ENCODE measurements at regions not wholly inside any gene's neighbourhood (a gene's known extent, or its start where the extent isn't known, plus 50 kb on each side); places are given as distances from the start of the nearest gene placed in this dataset.

GRCh38 chr3:193008654-193009053 is 91.0 kb upstream of the MB21D2 start:
- Mint-ChIP-seq H3K36me3 (ENCODE audit: unreplicated experiment) (no peaks in the 10 kb centered on the region), H3K9me3 (ENCODE audit: unreplicated experiment) (peaks cover 15% of the 10 kb centered on the region), H3K4me3 (ENCODE audit: unreplicated experiment) (no peak overlapping the region), H3K27ac (ENCODE audit: unreplicated experiment) (no peak overlapping the region), H3K4me1 (ENCODE audit: unreplicated experiment) (no peaks in the 10 kb centered on the region), H3K27me3 (ENCODE audit: unreplicated experiment) (peaks cover 25% of the 10 kb centered on the region)
- DNase-seq (ENCODE audit: extremely low spot score, unreplicated experiment), result no peak
- TF ChIP-seq CTCF (IDR thresholded peaks at IDR 0.05), result no peak

- peaks cover 15% of the 10 kb centered on the region for H3K9me3 Mint-ChIP-seq (ENCODE audit: unreplicated experiment)
- peaks cover 30% of the 10 kb centered on the region for H3K27me3 Mint-ChIP-seq (ENCODE audit: unreplicated experiment)
- no peak for DNase-seq (ENCODE audit: extremely low spot score, unreplicated experiment)
- no peaks in the 10 kb centered on the region for H3K36me3 Mint-ChIP-seq (ENCODE audit: unreplicated experiment)
- H3K27ac Mint-ChIP-seq (ENCODE audit: unreplicated experiment), result no peak overlapping the region
- H3K4me1 Mint-ChIP-seq (ENCODE audit: unreplicated experiment), result no peaks in the 10 kb centered on the region
- TF ChIP-seq CTCF (IDR thresholded peaks at IDR 0.05), result no peak
- no peak overlapping the region for H3K4me3 Mint-ChIP-seq (ENCODE audit: unreplicated experiment)
Observed at GRCh38 chr3:193010191-193010590, 92.5 kb upstream of the MB21D2 start.

GRCh38 chr3:193011958-193012357 is 94.3 kb upstream of the MB21D2 start:
- Mint-ChIP-seq H3K4me3 (ENCODE audit: unreplicated experiment) (no peak overlapping the region), H3K9me3 (ENCODE audit: unreplicated experiment) (peaks cover 15% of the 10 kb centered on the region), H3K27me3 (ENCODE audit: unreplicated experiment) (peaks cover 15% of the 10 kb centered on the region)

GRCh38 chr3:193014902-193015301 is 97.2 kb upstream of the MB21D2 start:
- peaks cover 19% of the 10 kb centered on the region for H3K9me3 Mint-ChIP-seq (ENCODE audit: unreplicated experiment)
- no peaks in the 10 kb centered on the region for H3K36me3 Mint-ChIP-seq (ENCODE audit: unreplicated experiment)
- no peak for TF ChIP-seq CTCF (IDR thresholded peaks at IDR 0.05)
- no peak for DNase-seq (ENCODE audit: extremely low spot score, unreplicated experiment)
- H3K4me1 Mint-ChIP-seq (ENCODE audit: unreplicated experiment), result no peaks in the 10 kb centered on the region
- H3K27me3 Mint-ChIP-seq (ENCODE audit: unreplicated experiment), result peaks cover 11% of the 10 kb centered on the region
- H3K27ac Mint-ChIP-seq (ENCODE audit: unreplicated experiment), result no peak overlapping the region
- H3K4me3 Mint-ChIP-seq (ENCODE audit: unreplicated experiment), result no peak overlapping the region

More at GRCh38 chr3:193011958-193012357, 94.3 kb upstream of the MB21D2 start:
- H3K27ac Mint-ChIP-seq (ENCODE audit: unreplicated experiment), result no peak overlapping the region
- TF ChIP-seq CTCF (IDR thresholded peaks at IDR 0.05), result no peak
- DNase-seq (ENCODE audit: extremely low spot score, unreplicated experiment), result no peak
- H3K4me1 Mint-ChIP-seq (ENCODE audit: unreplicated experiment), result no peaks in the 10 kb centered on the region
- no peaks in the 10 kb centered on the region for H3K36me3 Mint-ChIP-seq (ENCODE audit: unreplicated experiment)

GRCh38 chr3:193016437-193016901 is 98.8 kb upstream of the MB21D2 start:
- peaks cover 19% of the 10 kb centered on the region for H3K9me3 Mint-ChIP-seq (ENCODE audit: unreplicated experiment)
- H3K27ac Mint-ChIP-seq (ENCODE audit: unreplicated experiment), result no peak overlapping the region
- H3K4me3 Mint-ChIP-seq (ENCODE audit: unreplicated experiment), result no peak overlapping the region
- DNase-seq (ENCODE audit: extremely low spot score, unreplicated experiment), result no peak
- no peaks in the 10 kb centered on the region for H3K36me3 Mint-ChIP-seq (ENCODE audit: unreplicated experiment)
- H3K4me1 Mint-ChIP-seq (ENCODE audit: unreplicated experiment), result no peaks in the 10 kb centered on the region
- TF ChIP-seq CTCF (IDR thresholded peaks at IDR 0.05), result no peak
- peaks cover 11% of the 10 kb centered on the region for H3K27me3 Mint-ChIP-seq (ENCODE audit: unreplicated experiment)

Data from osteocyte (in vitro differentiated cells).